Testis (tissue), 2 donors: ENCODE measurements at regions not wholly inside any gene's neighbourhood (a gene's known extent, or its start where the extent isn't known, plus 50 kb on each side); places are given as distances from the start of the nearest gene placed in this dataset.

Experiments used
- CTCF ChIP-seq, 3 experiments: fragments of 450-650 bp in 2 of 3; fragments of 200-600 bp in 1 of 3; sonication (generic) in 1 of 3; IDR thresholded peaks; one replicate each; pipeline ENCODE4 v1.5.1; 2016 to 2019; ENCODE audit warnings: antibody characterized with exemption in 3 of 3, mild to moderate bottlenecking in 2 of 3, moderate library complexity in 1 of 3
- POLR2A ChIP-seq: fragments of 450-650 bp; IDR thresholded peaks from one replicate; pipeline ENCODE4 v1.6.1; 2017; ENCODE audit warnings: antibody characterized with exemption, mild to moderate bottlenecking, moderate library complexity

- TF ChIP-seq CTCF (IDR thresholded peaks at IDR 0.05) = no peak
- TF ChIP-seq POLR2A = no peak
These were observed 94.0 kb upstream of the RALGAPA2 start for GRCh38 chr20:20806121-20807095.
